GM23338 (cell line): ENCODE measurements at regions not wholly inside any gene's neighbourhood (a gene's known extent, or its start where the extent isn't known, plus 50 kb on each side); places are given as distances from the start of the nearest gene placed in this dataset.

Experiments
- ATAC-seq: fragments of 200-7000 bp; cut with Tn5 transposase; 3 replicates; pipeline ENCODE4 v1.9.1; 2020
- DNase-seq: peaks from one replicate; pipeline ENCODE4 v3.0.0-alpha.2; 2015; ENCODE audit warnings: low spot score
- H2AFZ ChIP-seq: fragments of 200-600 bp; sonication (generic); 2 replicates; pipeline ENCODE4 v1.8.0; 2016; ENCODE audit warnings: antibody characterized with exemption, mild to moderate bottlenecking, moderate library complexity
- H3F3A ChIP-seq: fragments of 200-600 bp; sonication (generic); replicated peaks from 2 replicates; pipeline ENCODE4 v1.8.0; 2017; ENCODE audit warnings: antibody characterized with exemption, mixed run types, low read depth
- H3K27ac ChIP-seq: fragments of 200-600 bp; sonication (generic); 2 replicates; pipeline ENCODE4 v1.6.1; 2016; ENCODE audit warnings: low read depth
- H3K27me3 ChIP-seq: fragments of 200-600 bp; sonication (generic); 2 replicates; pipeline ENCODE4 v1.8.0; 2016; ENCODE audit warnings: mild to moderate bottlenecking, mixed run types, moderate library complexity; ENCODE audit not compliant: insufficient read depth
- H3K36me3 ChIP-seq: fragments of 200-600 bp; sonication (generic); 2 replicates; pipeline ENCODE4 v1.8.0; 2016; ENCODE audit warnings: mild to moderate bottlenecking; ENCODE audit not compliant: insufficient read depth
- H3K4me1 ChIP-seq: fragments of 200-600 bp; sonication (generic); 2 replicates; pipeline ENCODE4 v1.8.0; 2016; ENCODE audit warnings: mild to moderate bottlenecking, moderate library complexity; ENCODE audit not compliant: insufficient read depth
- H3K4me2 ChIP-seq: fragments of 200-600 bp; sonication (generic); 2 replicates; pipeline ENCODE4 v1.7.1; 2017; ENCODE audit warnings: mixed run types
- H3K4me3 ChIP-seq: fragments of 200-600 bp; sonication (generic); 2 replicates; pipeline ENCODE4 v1.6.1; 2016; ENCODE audit warnings: mixed run types
- H3K79me2 ChIP-seq: fragments of 200-600 bp; sonication (generic); replicated peaks from 2 replicates; pipeline ENCODE4 v1.8.0; 2017; ENCODE audit warnings: mild to moderate bottlenecking; ENCODE audit not compliant: insufficient read depth
- H3K9me2 ChIP-seq: fragments of 200-600 bp; sonication (generic); 2 replicates; pipeline ENCODE4 v1.8.0; 2017; ENCODE audit not compliant: insufficient read depth
- H4K20me1 ChIP-seq: fragments of 200-600 bp; sonication (generic); replicated peaks from 2 replicates; pipeline ENCODE4 v1.8.0; 2017; ENCODE audit warnings: mild to moderate bottlenecking; ENCODE audit not compliant: insufficient read depth
- H3K27ac Mint-ChIP-seq: 2 replicates; pipeline ENCODE4 v1.8.0; 2020; ENCODE audit warnings: inconsistent platforms, mild to moderate bottlenecking, moderate library complexity, mixed read lengths
- H3K27me3 Mint-ChIP-seq: 3 replicates; pipeline ENCODE4 v1.8.0; 2022; ENCODE audit warnings: low read depth, mild to moderate bottlenecking, moderate library complexity, mixed read lengths, inconsistent platforms; ENCODE audit not compliant: insufficient read depth, poor library complexity
- H3K36me3 Mint-ChIP-seq: 3 replicates; pipeline ENCODE4 v1.8.0; 2021; ENCODE audit warnings: low read depth, mild to moderate bottlenecking, inconsistent platforms, moderate library complexity, mixed read lengths
- H3K4me1 Mint-ChIP-seq: 3 replicates; pipeline ENCODE4 v1.8.0; 2020; ENCODE audit warnings: mild to moderate bottlenecking, inconsistent platforms, mixed read lengths
- H3K4me3 Mint-ChIP-seq: 3 replicates; pipeline ENCODE4 v1.8.0; 2021; ENCODE audit warnings: moderate library complexity, mild to moderate bottlenecking, inconsistent platforms, mixed read lengths
- H3K9me3 Mint-ChIP-seq: 3 replicates; pipeline ENCODE4 v1.8.0; 2020; ENCODE audit warnings: moderate library complexity, mild to moderate bottlenecking, inconsistent platforms, mixed read lengths
- CREB1 ChIP-seq: fragments of 250-450 bp; sonication (Bioruptor Pico); IDR thresholded peaks from 2 replicates; pipeline ENCODE4 v1.5.0; 2020; ENCODE audit warnings: low read depth, mild to moderate bottlenecking, moderate library complexity
- EZH2 ChIP-seq: fragments of 200-600 bp; sonication (generic); IDR thresholded peaks from one replicate; pipeline ENCODE4 v1.8.0; 2017; ENCODE audit warnings: antibody characterized with exemption, mild to moderate bottlenecking, low read depth; ENCODE audit not compliant: unreplicated experiment
- EZH2phosphoT487 ChIP-seq: fragments of 200-600 bp; sonication (generic); IDR thresholded peaks from one replicate; pipeline ENCODE4 v1.8.1; 2018; ENCODE audit warnings: antibody characterized with exemption; ENCODE audit not compliant: unreplicated experiment
- JUNB ChIP-seq: IDR thresholded peaks from one replicate; pipeline ENCODE4 v1.6.1; 2016; ENCODE audit warnings: antibody characterized with exemption; ENCODE audit not compliant: unreplicated experiment
- NANOG ChIP-seq: IDR thresholded peaks from 2 replicates; pipeline ENCODE4 v1.6.1; 2016; ENCODE audit warnings: antibody characterized with exemption, borderline replicate concordance
- POLR2AphosphoS5 ChIP-seq: IDR thresholded peaks from 2 replicates; pipeline ENCODE4 v1.6.1; 2016; ENCODE audit warnings: antibody characterized with exemption, low read depth
- STAT1 ChIP-seq: IDR thresholded peaks from one replicate; pipeline ENCODE4 v1.6.1; 2016; ENCODE audit warnings: antibody characterized with exemption; ENCODE audit not compliant: unreplicated experiment
- ZNF114 ChIP-seq: fragments of 250-450 bp; sonication (Bioruptor Pico); IDR thresholded peaks from 2 replicates; pipeline ENCODE4 v1.5.0; 2020; ENCODE audit warnings: mild to moderate bottlenecking, moderate library complexity
- ZNF331 ChIP-seq: fragments of 250-450 bp; sonication (Bioruptor Pico); IDR thresholded peaks from 2 replicates; pipeline ENCODE4 v1.5.0; 2020; ENCODE audit warnings: low read depth, mild to moderate bottlenecking, moderate library complexity
- TF ChIP-seq, protein P1 (sequence below): fragments of 250-450 bp; sonication (Bioruptor Pico); IDR thresholded peaks from 2 replicates; pipeline ENCODE4 v1.5.0; 2020; ENCODE audit warnings: mild to moderate bottlenecking, moderate library complexity
- TF ChIP-seq, protein P2 (sequence below): IDR thresholded peaks from 2 replicates; pipeline ENCODE4 v1.6.1; 2016; ENCODE audit warnings: antibody characterized with exemption
- TF ChIP-seq, protein P3 (sequence below), 2 experiments: fragments of 200-600 bp in 1 of 2; sonication (generic) in 1 of 2; conservative IDR thresholded peaks; 2 replicates each; pipeline versions ENCODE4 v1.5.1 to v1.6.1; 2016 to 2017; ENCODE audit warnings: antibody characterized with exemption in 2 of 2, low read depth in 2 of 2, mild to moderate bottlenecking in 2 of 2, moderate library complexity in 1 of 2
- TF ChIP-seq, protein P4 (sequence below): IDR thresholded peaks from one replicate; pipeline ENCODE4 v1.6.1; 2018; ENCODE audit warnings: antibody characterized with exemption; ENCODE audit not compliant: unreplicated experiment

DNA sequence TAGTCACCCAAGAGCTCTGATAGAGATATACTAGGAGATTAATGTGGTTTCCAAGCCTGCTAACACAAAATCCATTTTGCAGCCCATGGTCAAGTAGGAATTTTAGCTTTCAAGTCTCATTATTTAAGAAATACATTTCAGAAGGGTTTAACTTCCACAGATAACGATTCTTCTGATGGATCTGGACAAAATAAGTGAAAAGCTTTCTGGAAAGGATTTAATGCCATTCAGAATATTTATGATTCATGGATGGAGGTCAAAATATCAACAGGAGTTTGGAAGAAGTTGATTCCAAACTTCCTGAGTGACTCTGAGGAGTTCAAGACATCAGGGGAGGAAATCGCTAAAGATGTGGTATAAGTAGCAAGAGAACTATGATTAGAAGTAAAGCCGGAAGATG, 214.6 kb downstream of the ATXN7L3B start:
- Histone ChIP-seq H3K27me3 (no peaks in the 10 kb centered on the region), H3K4me2 (no peak overlapping the region), H3K9me2 (no peaks in the 10 kb centered on the region), H3K4me1 (no peaks in the 10 kb centered on the region), H3K27ac (no peak overlapping the region), H3K36me3 (no peaks in the 10 kb centered on the region), H3K79me2 (no peaks in the 10 kb centered on the region), H3K4me3 (no peak overlapping the region), H3F3A (no peaks in the 10 kb centered on the region), H4K20me1 (no peaks in the 10 kb centered on the region; the same call in 1 of the 2 replicates), H2AFZ (no peak overlapping the region)
- Mint-ChIP-seq H3K4me1 (no peaks in the 10 kb centered on the region), H3K27me3 (no peaks in the 10 kb centered on the region), H3K4me3 (no peak overlapping the region), H3K27ac (no peak overlapping the region), H3K9me3 (peaks cover 3% of the 10 kb centered on the region; the same call in 1 of the 3 replicates), H3K36me3 (no peaks in the 10 kb centered on the region)
- TF ChIP-seq, protein P1, sequence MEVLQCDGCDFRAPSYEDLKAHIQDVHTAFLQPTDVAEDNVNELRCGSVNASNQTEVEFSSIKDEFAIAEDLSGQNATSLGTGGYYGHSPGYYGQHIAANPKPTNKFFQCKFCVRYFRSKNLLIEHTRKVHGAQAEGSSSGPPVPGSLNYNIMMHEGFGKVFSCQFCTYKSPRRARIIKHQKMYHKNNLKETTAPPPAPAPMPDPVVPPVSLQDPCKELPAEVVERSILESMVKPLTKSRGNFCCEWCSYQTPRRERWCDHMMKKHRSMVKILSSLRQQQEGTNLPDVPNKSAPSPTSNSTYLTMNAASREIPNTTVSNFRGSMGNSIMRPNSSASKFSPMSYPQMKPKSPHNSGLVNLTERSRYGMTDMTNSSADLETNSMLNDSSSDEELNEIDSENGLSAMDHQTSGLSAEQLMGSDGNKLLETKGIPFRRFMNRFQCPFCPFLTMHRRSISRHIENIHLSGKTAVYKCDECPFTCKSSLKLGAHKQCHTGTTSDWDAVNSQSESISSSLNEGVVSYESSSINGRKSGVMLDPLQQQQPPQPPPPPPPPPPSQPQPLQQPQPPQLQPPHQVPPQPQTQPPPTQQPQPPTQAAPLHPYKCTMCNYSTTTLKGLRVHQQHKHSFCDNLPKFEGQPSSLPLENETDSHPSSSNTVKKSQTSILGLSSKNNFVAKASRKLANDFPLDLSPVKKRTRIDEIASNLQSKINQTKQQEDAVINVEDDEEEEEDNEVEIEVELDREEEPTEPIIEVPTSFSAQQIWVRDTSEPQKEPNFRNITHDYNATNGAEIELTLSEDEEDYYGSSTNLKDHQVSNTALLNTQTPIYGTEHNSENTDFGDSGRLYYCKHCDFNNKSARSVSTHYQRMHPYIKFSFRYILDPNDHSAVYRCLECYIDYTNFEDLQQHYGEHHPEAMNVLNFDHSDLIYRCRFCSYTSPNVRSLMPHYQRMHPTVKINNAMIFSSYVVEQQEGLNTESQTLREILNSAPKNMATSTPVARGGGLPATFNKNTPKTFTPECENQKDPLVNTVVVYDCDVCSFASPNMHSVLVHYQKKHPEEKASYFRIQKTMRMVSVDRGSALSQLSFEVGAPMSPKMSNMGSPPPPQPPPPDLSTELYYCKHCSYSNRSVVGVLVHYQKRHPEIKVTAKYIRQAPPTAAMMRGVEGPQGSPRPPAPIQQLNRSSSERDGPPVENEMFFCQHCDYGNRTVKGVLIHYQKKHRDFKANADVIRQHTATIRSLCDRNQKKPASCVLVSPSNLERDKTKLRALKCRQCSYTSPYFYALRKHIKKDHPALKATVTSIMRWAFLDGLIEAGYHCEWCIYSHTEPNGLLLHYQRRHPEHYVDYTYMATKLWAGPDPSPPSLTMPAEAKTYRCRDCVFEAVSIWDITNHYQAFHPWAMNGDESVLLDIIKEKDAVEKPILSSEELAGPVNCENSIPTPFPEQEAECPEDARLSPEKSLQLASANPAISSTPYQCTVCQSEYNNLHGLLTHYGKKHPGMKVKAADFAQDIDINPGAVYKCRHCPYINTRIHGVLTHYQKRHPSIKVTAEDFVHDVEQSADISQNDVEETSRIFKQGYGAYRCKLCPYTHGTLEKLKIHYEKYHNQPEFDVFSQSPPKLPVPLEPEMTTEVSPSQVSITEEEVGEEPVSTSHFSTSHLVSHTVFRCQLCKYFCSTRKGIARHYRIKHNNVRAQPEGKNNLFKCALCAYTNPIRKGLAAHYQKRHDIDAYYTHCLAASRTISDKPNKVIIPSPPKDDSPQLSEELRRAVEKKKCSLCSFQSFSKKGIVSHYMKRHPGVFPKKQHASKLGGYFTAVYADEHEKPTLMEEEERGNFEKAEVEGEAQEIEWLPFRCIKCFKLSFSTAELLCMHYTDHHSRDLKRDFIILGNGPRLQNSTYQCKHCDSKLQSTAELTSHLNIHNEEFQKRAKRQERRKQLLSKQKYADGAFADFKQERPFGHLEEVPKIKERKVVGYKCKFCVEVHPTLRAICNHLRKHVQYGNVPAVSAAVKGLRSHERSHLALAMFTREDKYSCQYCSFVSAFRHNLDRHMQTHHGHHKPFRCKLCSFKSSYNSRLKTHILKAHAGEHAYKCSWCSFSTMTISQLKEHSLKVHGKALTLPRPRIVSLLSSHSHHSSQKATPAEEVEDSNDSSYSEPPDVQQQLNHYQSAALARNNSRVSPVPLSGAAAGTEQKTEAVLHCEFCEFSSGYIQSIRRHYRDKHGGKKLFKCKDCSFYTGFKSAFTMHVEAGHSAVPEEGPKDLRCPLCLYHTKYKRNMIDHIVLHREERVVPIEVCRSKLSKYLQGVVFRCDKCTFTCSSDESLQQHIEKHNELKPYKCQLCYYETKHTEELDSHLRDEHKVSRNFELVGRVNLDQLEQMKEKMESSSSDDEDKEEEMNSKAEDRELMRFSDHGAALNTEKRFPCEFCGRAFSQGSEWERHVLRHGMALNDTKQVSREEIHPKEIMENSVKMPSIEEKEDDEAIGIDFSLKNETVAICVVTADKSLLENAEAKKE = no peak
- TF ChIP-seq, protein P2, sequence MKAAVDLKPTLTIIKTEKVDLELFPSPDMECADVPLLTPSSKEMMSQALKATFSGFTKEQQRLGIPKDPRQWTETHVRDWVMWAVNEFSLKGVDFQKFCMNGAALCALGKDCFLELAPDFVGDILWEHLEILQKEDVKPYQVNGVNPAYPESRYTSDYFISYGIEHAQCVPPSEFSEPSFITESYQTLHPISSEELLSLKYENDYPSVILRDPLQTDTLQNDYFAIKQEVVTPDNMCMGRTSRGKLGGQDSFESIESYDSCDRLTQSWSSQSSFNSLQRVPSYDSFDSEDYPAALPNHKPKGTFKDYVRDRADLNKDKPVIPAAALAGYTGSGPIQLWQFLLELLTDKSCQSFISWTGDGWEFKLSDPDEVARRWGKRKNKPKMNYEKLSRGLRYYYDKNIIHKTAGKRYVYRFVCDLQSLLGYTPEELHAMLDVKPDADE = no peak
- TF ChIP-seq STAT1 (no peak), EZH2phosphoT487 (no peak), JUNB (no peak), CREB1 (no peak), EZH2 (no peak), ZNF331 (no peak), POLR2AphosphoS5 (no peak), NANOG (no peak), ZNF114 (CRISPR knock-in tag) (no peak)
- TF ChIP-seq, protein P3, sequence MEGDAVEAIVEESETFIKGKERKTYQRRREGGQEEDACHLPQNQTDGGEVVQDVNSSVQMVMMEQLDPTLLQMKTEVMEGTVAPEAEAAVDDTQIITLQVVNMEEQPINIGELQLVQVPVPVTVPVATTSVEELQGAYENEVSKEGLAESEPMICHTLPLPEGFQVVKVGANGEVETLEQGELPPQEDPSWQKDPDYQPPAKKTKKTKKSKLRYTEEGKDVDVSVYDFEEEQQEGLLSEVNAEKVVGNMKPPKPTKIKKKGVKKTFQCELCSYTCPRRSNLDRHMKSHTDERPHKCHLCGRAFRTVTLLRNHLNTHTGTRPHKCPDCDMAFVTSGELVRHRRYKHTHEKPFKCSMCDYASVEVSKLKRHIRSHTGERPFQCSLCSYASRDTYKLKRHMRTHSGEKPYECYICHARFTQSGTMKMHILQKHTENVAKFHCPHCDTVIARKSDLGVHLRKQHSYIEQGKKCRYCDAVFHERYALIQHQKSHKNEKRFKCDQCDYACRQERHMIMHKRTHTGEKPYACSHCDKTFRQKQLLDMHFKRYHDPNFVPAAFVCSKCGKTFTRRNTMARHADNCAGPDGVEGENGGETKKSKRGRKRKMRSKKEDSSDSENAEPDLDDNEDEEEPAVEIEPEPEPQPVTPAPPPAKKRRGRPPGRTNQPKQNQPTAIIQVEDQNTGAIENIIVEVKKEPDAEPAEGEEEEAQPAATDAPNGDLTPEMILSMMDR (conservative IDR thresholded peaks at IDR 0.05; ENCODE audit: low read depth in 2 of 2) = no peak
- TF ChIP-seq, protein P4, sequence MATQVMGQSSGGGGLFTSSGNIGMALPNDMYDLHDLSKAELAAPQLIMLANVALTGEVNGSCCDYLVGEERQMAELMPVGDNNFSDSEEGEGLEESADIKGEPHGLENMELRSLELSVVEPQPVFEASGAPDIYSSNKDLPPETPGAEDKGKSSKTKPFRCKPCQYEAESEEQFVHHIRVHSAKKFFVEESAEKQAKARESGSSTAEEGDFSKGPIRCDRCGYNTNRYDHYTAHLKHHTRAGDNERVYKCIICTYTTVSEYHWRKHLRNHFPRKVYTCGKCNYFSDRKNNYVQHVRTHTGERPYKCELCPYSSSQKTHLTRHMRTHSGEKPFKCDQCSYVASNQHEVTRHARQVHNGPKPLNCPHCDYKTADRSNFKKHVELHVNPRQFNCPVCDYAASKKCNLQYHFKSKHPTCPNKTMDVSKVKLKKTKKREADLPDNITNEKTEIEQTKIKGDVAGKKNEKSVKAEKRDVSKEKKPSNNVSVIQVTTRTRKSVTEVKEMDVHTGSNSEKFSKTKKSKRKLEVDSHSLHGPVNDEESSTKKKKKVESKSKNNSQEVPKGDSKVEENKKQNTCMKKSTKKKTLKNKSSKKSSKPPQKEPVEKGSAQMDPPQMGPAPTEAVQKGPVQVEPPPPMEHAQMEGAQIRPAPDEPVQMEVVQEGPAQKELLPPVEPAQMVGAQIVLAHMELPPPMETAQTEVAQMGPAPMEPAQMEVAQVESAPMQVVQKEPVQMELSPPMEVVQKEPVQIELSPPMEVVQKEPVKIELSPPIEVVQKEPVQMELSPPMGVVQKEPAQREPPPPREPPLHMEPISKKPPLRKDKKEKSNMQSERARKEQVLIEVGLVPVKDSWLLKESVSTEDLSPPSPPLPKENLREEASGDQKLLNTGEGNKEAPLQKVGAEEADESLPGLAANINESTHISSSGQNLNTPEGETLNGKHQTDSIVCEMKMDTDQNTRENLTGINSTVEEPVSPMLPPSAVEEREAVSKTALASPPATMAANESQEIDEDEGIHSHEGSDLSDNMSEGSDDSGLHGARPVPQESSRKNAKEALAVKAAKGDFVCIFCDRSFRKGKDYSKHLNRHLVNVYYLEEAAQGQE = no peak
- ATAC-seq = no peak
- DNase-seq = no peak
